HL-60 (cell line): ENCODE measurements at regions not wholly inside any gene's neighbourhood (a gene's known extent, or its start where the extent isn't known, plus 50 kb on each side); places are given as distances from the start of the nearest gene placed in this dataset.

Source experiments
- DNase-seq, 2 experiments: peaks; one replicate each; pipeline ENCODE4 v3.0.0-alpha.2; 2010 to 2020; ENCODE audit warnings: low read depth in 1 of 2, low spot score in 1 of 2
- H3K27ac ChIP-seq: fragments of 250-450 bp; sonication (Bioruptor Pico); replicated peaks from 2 replicates; pipeline ENCODE4 v1.5.1; 2020; ENCODE audit warnings: mild to moderate bottlenecking, moderate library complexity
- H3K27me3 ChIP-seq: fragments of 250-450 bp; sonication (Bioruptor Pico); 2 replicates; pipeline ENCODE4 v1.5.1; 2021; ENCODE audit warnings: mild to moderate bottlenecking, moderate library complexity; ENCODE audit not compliant: insufficient read depth, poor library complexity, severe bottlenecking
- H3K4me3 ChIP-seq: replicated peaks from 2 replicates; pipeline ENCODE4 v1.5.1; 2011; ENCODE audit warnings: mild to moderate bottlenecking, control low read depth, low read length; ENCODE audit not compliant: insufficient read depth
- GABPA ChIP-seq: IDR thresholded peaks from 2 replicates; pipeline ENCODE4 v1.6.1; 2012; ENCODE audit warnings: low read depth
- POLR2AphosphoS5 ChIP-seq: IDR thresholded peaks from 2 replicates; pipeline ENCODE4 v1.6.1; 2012; ENCODE audit warnings: low read depth
- REST ChIP-seq: IDR thresholded peaks from 2 replicates; pipeline ENCODE4 v1.6.1; 2012; ENCODE audit warnings: low read depth; ENCODE audit not compliant: insufficient replicate concordance
- SPI1 ChIP-seq: IDR thresholded peaks from 2 replicates; pipeline ENCODE4 v1.6.1; 2012; ENCODE audit warnings: low read depth, mild to moderate bottlenecking, borderline replicate concordance
- TF ChIP-seq, protein P1 (sequence below): IDR thresholded peaks from one replicate; pipeline ENCODE4 v1.5.1; 2011; ENCODE audit warnings: low read length, control low read depth, inconsistent platforms; ENCODE audit not compliant: insufficient read depth

DNA sequence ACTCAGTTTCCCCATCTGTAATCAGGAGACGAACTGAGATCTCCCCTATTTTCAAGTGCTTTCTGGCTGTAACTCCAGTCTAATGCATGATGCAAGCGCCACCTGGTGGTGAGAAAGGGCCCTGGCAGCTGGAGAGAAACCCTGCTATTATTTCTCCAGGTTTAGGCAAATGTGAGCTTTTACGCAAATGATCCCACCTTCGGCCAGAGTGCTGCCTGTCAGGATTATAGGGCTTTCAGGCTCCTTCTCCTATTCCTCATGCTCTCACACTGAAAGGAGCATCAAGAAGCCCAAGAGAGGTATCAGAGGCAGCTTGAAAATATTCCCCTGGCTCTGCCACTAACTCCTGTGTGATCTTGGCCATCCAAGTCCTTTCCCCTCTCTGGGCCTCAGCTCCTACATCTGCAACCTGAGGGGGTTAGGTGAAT is 93.9 kb upstream of the RASGRF1 start:
- peak in 1 of 2 experiments; percentile 66 for DNase-seq
- no peak overlapping the region for H3K27ac ChIP-seq
- H3K27me3 ChIP-seq, result no peaks in the 10 kb centered on the region
- H3K4me3 ChIP-seq, result no peak overlapping the region
- TF ChIP-seq, protein P1, sequence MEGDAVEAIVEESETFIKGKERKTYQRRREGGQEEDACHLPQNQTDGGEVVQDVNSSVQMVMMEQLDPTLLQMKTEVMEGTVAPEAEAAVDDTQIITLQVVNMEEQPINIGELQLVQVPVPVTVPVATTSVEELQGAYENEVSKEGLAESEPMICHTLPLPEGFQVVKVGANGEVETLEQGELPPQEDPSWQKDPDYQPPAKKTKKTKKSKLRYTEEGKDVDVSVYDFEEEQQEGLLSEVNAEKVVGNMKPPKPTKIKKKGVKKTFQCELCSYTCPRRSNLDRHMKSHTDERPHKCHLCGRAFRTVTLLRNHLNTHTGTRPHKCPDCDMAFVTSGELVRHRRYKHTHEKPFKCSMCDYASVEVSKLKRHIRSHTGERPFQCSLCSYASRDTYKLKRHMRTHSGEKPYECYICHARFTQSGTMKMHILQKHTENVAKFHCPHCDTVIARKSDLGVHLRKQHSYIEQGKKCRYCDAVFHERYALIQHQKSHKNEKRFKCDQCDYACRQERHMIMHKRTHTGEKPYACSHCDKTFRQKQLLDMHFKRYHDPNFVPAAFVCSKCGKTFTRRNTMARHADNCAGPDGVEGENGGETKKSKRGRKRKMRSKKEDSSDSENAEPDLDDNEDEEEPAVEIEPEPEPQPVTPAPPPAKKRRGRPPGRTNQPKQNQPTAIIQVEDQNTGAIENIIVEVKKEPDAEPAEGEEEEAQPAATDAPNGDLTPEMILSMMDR, result peak; percentile 97
- TF ChIP-seq SPI1, result no peak

DNA sequence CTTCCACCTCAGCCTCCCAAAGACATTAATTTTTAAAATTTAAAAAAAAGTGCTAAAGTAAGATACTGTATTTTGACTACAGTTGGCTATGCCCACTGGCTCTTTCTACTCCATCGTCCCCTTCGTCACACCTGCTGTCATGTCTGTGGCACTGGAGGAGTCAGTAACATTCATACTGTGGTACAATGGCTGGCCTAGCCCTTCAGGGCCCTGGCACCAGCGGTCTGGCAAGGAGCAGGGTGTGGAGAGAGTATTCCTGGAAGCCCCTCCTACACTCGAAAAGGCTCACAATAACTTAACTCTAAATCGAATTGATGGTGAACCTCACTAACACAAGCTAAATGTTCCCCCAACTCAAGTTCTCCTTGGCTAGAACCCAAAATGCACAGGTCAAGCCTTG is 89.7 kb upstream of the RASGRF1 start:
- no peak for DNase-seq
- Histone ChIP-seq H3K27ac (no peak overlapping the region), H3K27me3 (no peaks in the 10 kb centered on the region), H3K4me3 (no peak overlapping the region)
- TF ChIP-seq REST (no peak), POLR2AphosphoS5 (no peak), GABPA (no peak), SPI1 (no peak)
- TF ChIP-seq, protein P1, result no peak

GRCh38 chr15:79179597-79179996 is 89.0 kb upstream of the RASGRF1 start:
- H3K27ac ChIP-seq, result no peak overlapping the region
- H3K4me3 ChIP-seq, result no peak overlapping the region
- TF ChIP-seq REST (no peak), SPI1 (no peak), GABPA (no peak)
- TF ChIP-seq, protein P1, result no peak
- no peak for DNase-seq
- H3K27me3 ChIP-seq, result no peaks in the 10 kb centered on the region

DNA sequence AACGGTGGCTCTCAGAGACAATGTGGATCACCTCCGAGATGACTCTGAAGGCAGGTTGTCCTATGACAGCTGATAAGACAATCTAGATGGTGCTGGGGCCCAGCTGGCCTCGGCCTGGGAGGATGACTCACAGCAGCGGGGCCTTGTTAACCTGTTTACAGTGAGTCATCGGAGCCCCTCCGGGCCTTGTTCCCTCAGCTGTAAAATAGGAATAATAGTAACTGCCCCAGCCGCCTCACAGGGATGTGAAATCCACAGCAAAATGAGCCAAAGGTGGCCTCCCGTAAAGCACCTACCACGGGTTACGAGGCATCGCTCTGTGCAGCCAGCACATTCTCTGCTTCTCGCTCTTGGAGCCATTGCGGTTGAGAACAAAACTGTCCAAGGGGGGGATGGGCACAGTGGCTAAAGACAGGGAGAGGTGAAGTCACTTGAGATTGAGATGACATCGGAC is 88.6 kb upstream of the RASGRF1 start:
- Histone ChIP-seq H3K4me3 (no peak overlapping the region), H3K27me3 (no peaks in the 10 kb centered on the region), H3K27ac (no peak overlapping the region)
- no peak for DNase-seq
- no peak for TF ChIP-seq GABPA
- TF ChIP-seq SPI1, result no peak
- no peak for TF ChIP-seq REST
- TF ChIP-seq POLR2AphosphoS5, result no peak
- TF ChIP-seq, protein P1, result no peak
